BE2C (cell line): ENCODE measurements at regions not wholly inside any gene's neighbourhood (a gene's known extent, or its start where the extent isn't known, plus 50 kb on each side); places are given as distances from the start of the nearest gene placed in this dataset.

Experiments used
- DNase-seq: peaks from one replicate; pipeline ENCODE4 v3.0.0-alpha.2; 2020
- H3K27me3 ChIP-seq: fragments of 250-450 bp; sonication (Bioruptor Pico); 2 replicates; pipeline ENCODE4 v1.5.1; 2020; ENCODE audit warnings: mild to moderate bottlenecking
- H3K36me3 ChIP-seq: fragments of 250-450 bp; sonication (Bioruptor Pico); 2 replicates; pipeline ENCODE4 v1.5.1; 2020; ENCODE audit warnings: mild to moderate bottlenecking
- H3K4me1 ChIP-seq: fragments of 250-450 bp; sonication (Bioruptor Pico); 2 replicates; pipeline ENCODE4 v1.5.1; 2020
- H3K4me3 ChIP-seq: 2 replicates; pipeline ENCODE4 v1.5.1; 2011; ENCODE audit warnings: low read depth, low read length
- H3K9me3 ChIP-seq: fragments of 250-450 bp; sonication (Bioruptor Pico); 2 replicates; pipeline ENCODE4 v1.5.1; 2020
- TF ChIP-seq, protein P1 (sequence below): IDR thresholded peaks from 2 replicates; pipeline ENCODE4 v1.5.1; 2012; ENCODE audit warnings: mild to moderate bottlenecking, low read depth, low read length

- H3K27me3 ChIP-seq: no peaks in the 10 kb centered on the region
- no peaks in the 10 kb centered on the region for H3K36me3 ChIP-seq
- H3K9me3 ChIP-seq: no peaks in the 10 kb centered on the region
- no peaks in the 10 kb centered on the region for H3K4me1 ChIP-seq
- no peak overlapping the region for H3K4me3 ChIP-seq
- TF ChIP-seq, protein P1, sequence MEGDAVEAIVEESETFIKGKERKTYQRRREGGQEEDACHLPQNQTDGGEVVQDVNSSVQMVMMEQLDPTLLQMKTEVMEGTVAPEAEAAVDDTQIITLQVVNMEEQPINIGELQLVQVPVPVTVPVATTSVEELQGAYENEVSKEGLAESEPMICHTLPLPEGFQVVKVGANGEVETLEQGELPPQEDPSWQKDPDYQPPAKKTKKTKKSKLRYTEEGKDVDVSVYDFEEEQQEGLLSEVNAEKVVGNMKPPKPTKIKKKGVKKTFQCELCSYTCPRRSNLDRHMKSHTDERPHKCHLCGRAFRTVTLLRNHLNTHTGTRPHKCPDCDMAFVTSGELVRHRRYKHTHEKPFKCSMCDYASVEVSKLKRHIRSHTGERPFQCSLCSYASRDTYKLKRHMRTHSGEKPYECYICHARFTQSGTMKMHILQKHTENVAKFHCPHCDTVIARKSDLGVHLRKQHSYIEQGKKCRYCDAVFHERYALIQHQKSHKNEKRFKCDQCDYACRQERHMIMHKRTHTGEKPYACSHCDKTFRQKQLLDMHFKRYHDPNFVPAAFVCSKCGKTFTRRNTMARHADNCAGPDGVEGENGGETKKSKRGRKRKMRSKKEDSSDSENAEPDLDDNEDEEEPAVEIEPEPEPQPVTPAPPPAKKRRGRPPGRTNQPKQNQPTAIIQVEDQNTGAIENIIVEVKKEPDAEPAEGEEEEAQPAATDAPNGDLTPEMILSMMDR: no peak
- DNase-seq: no peak
These were observed 143.3 kb downstream of the KLF13 start for GRCh38 chr15:31469786-31470525.

- TF ChIP-seq, protein P1: no peak
These were observed 144.1 kb downstream of the KLF13 start for GRCh38 chr15:31470756-31471155.

DNA sequence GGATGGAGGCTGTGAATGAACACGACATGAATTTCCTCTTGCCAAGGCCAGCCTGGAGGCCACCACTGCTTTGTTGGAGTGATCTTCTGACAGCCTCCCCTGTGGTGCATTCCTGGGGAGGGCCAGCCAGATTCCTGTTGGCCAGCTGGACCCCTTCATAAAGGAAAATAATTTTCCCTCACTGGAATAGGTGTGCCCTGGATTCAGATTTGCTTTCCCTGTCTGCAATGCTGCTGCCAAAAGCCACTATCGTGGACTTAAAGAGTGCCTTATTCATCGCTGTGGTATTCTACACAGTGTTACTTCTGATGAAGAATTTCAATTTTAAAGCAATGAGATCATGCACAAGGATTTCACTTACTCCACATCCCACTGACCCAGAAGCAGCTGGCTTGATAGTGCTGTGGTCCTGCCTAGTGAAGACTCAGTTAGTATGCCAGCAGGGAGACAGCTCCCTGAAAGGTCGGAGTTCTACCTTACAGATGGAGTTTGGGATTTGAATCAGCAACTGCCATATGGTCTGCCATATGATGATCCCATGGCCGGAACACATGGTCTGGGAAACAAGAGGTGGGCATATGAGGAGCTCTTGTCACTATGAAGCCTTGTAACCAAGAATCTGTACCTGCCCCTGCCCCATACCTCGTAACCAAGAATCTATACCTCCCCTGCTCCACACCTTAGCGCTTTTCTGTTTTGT, 145.2 kb downstream of the KLF13 start:
- TF ChIP-seq, protein P1: no peak
- H3K4me3 ChIP-seq: no peak overlapping the region
- H3K27me3 ChIP-seq: no peaks in the 10 kb centered on the region
- no peaks in the 10 kb centered on the region for H3K36me3 ChIP-seq
- no peak for DNase-seq
- H3K4me1 ChIP-seq: no peaks in the 10 kb centered on the region
- H3K9me3 ChIP-seq: no peaks in the 10 kb centered on the region

More at GRCh38 chr15:31470756-31471155, 144.1 kb downstream of the KLF13 start:
- no peaks in the 10 kb centered on the region for H3K36me3 ChIP-seq
- no peaks in the 10 kb centered on the region for H3K4me1 ChIP-seq
- no peaks in the 10 kb centered on the region for H3K27me3 ChIP-seq
- no peak for DNase-seq
- H3K9me3 ChIP-seq: no peaks in the 10 kb centered on the region
- no peak overlapping the region for H3K4me3 ChIP-seq

GRCh38 chr15:31472636-31473384, 146.2 kb downstream of the KLF13 start:
- Histone ChIP-seq H3K9me3 (no peaks in the 10 kb centered on the region), H3K36me3 (no peaks in the 10 kb centered on the region), H3K4me1 (no peaks in the 10 kb centered on the region), H3K4me3 (no peak overlapping the region), H3K27me3 (no peaks in the 10 kb centered on the region)
- TF ChIP-seq, protein P1: no peak
- DNase-seq: no peak

GRCh38 chr15:31473385-31474058, 146.9 kb downstream of the KLF13 start:
- no peak for DNase-seq
- Histone ChIP-seq H3K36me3 (no peaks in the 10 kb centered on the region), H3K4me1 (no peaks in the 10 kb centered on the region), H3K27me3 (no peaks in the 10 kb centered on the region), H3K4me3 (no peak overlapping the region), H3K9me3 (no peaks in the 10 kb centered on the region)
- TF ChIP-seq, protein P1: no peak
